NB4 (cell line): ENCODE measurements at regions not wholly inside any gene's neighbourhood (a gene's known extent, or its start where the extent isn't known, plus 50 kb on each side); places are given as distances from the start of the nearest gene placed in this dataset.
A peak's percentile ranks its signal among the peaks of the same experiment; 100 is the strongest.

ENCODE experiments used
- DNase-seq: peaks from one replicate; pipeline ENCODE4 v3.0.0; 2010; ENCODE audit warnings: low read depth
- H3K4me3 ChIP-seq: one replicate; pipeline ENCODE4 v1.5.1; 2011; ENCODE audit warnings: mild to moderate bottlenecking, low read depth, low read length, moderate library complexity
- CTCF ChIP-seq: IDR thresholded peaks from one replicate; pipeline ENCODE4 v1.5.1; 2012; ENCODE audit warnings: low read depth, low read length
- MYC ChIP-seq: IDR thresholded peaks from 2 replicates; pipeline ENCODE4 v1.6.1; 2011; ENCODE audit warnings: low read depth, low read length
- POLR2A ChIP-seq: IDR thresholded peaks from 2 replicates; pipeline ENCODE4 v1.6.1; 2011; ENCODE audit warnings: mild to moderate bottlenecking; ENCODE audit not compliant: insufficient read length; ENCODE audit errors: extremely low read depth
- TF ChIP-seq, protein P1 (sequence below): IDR thresholded peaks from 2 replicates; pipeline ENCODE4 v1.6.1; 2011; ENCODE audit warnings: low read depth, low read length

- peak; percentile 75 for DNase-seq
- TF ChIP-seq, protein P1, sequence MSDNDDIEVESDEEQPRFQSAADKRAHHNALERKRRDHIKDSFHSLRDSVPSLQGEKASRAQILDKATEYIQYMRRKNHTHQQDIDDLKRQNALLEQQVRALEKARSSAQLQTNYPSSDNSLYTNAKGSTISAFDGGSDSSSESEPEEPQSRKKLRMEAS, result no peak
- TF ChIP-seq POLR2A (no peak), MYC (no peak), CTCF (no peak)
- no peak overlapping the region for H3K4me3 ChIP-seq
Measured at GRCh38 chrX:68994135-68994890, 165.5 kb downstream of the EFNB1 start.

DNA sequence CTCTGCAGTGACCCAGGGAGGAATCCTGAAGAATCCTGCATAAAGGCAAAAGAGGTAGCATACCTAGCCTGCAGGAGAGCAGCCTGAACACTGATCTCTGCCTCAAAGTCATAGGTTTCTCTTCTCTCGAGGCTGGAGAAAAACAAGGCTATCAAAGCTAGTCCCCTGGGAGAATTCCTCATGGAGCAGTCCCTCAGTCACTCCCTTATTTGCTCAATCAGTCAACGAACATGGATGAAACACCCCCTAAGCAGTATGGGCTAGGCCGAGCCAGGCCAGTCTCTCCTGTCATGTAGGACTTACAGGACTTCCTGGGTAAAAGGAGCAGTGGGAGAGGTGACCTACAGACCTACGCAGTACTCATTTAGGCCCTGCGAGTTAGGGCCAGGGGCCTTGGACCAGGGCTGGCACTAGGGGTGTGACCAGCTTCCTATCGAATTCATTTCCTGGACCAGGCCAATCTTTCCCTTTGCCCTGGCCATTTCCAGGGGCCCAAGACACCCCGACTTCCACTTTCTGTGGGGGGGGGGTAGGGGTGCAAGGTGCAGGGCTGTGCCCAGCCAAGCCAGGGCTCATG is 164.1 kb downstream of the EFNB1 start:
- no peak for DNase-seq
- TF ChIP-seq, protein P1, result no peak
- TF ChIP-seq POLR2A, result no peak
- H3K4me3 ChIP-seq, result no peak overlapping the region

DNA sequence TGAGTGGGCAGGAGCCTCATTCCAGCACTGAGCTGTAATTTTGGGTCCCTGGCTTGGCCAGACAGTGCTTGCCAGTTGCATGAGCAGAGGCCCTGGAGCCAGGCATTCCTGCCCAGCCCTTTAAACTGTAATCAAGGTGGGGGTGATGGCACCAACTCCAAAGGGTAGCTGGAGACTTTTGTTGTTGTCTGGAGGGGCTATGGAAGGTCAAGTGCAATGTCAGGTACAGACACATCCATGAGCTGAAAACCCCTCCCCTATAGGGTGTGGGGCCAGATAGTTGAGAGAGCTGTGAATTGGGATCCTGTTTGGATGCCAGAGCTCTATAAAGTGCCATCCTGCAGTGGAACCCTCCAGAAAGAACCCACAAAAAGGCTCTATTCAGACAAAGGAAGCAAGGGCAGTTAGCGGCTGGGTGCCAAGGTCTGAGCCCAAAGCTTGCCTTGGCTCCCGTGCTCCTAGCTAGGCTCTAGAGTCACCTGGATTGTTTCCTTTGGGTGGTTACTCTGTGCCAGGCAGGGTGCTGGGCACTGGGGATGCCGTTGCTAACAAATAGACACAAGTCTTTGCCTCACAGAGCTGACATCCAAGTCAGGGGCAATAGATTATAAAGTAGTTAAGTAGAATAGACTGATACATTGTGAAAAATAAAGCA is 163.0 kb downstream of the EFNB1 start:
- no peak overlapping the region for H3K4me3 ChIP-seq
- TF ChIP-seq, protein P1, result no peak
- TF ChIP-seq CTCF, result no peak
- no peak for TF ChIP-seq MYC
- TF ChIP-seq POLR2A, result no peak
- DNase-seq, result no peak

GRCh38 chrX:68990948-68991347 is 162.1 kb downstream of the EFNB1 start:
- TF ChIP-seq, protein P1, result no peak
- TF ChIP-seq MYC (no peak), POLR2A (no peak), CTCF (no peak)
- DNase-seq, result no peak
- no peak overlapping the region for H3K4me3 ChIP-seq

DNA sequence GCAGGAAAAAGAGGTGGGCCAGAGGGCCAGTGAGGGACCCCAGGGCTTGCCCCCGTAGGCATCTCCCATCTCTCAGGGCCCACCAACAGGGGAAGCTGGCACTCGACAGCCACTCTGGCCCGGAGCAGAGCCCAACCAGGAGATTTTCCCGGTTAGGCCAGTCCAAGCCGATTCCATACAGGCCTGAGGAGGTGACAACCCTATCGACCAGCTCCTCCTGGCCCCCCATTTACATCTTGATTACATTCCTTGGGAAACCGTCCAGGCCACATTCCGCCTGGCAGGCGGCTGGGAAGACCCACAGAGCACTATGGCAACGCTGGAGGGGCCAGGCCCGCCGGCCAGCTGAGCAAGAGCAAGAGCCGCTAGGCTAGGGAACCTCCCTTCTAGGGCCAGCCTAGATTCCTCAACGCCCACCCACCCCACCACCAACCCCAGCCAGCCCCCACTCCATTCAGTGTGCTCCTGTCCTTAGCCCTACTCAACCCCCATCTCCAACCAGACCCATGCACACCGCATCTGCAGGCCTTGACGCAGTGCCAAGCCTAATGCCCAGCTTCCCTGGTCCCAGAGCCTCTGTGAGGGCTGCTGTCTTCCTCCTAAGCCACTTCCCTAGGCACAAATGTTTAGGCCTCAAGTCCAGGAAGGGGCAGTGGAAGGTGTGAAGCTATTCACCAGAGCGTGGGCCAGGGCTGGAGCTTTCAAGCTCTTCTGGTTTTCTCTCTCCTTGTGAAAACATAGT is 161.2 kb downstream of the EFNB1 start:
- DNase-seq, result no peak
- TF ChIP-seq POLR2A (no peak), CTCF (no peak), MYC (no peak)
- TF ChIP-seq, protein P1, result no peak
- no peak overlapping the region for H3K4me3 ChIP-seq
